ENCODE measurements at regions not wholly inside any gene's neighbourhood (a gene's known extent, or its start where the extent isn't known, plus 50 kb on each side); places are given as distances from the start of the nearest gene placed in this dataset.

DNA sequence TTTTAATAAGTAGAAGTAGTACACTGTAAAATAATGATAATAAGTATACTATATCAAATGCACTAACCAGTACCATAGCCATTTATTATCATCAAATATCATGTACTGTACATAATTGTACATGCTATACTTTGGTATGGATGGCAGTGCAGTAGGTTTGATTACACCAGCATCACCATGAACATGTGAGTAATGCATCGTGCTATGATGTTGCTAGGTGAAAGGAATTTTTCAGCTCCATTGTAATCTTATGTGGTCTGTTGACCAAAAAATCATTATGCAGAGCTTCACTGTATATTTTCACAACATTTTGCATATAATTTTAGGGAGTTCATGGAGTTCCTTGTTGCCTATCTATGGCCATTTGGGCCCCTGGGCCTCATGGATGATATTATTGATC is 72.2 kb upstream of the HMHB1 start:
- Mint-ChIP-seq H3K36me3 (ENCODE audit: low read depth) (no peaks in the 10 kb centered on the region), H3K27ac (no peak overlapping the region), H3K4me1 (ENCODE audit: low read depth) (peaks cover 7% of the 10 kb centered on the region), H3K4me3 (no peak overlapping the region), H3K27me3 (no peaks in the 10 kb centered on the region), H3K9me3 (no peaks in the 10 kb centered on the region)
- DNase-seq = no peak

GRCh38 chr5:143738417-143739401 is 73.3 kb upstream of the HMHB1 start:
- H3K27ac Mint-ChIP-seq = no peak overlapping the region
- no peak for DNase-seq
- peaks cover 7% of the 10 kb centered on the region for H3K4me1 Mint-ChIP-seq (ENCODE audit: low read depth)
- H3K27me3 Mint-ChIP-seq = peaks cover 2% of the 10 kb centered on the region
- no peaks in the 10 kb centered on the region for H3K9me3 Mint-ChIP-seq
- H3K4me3 Mint-ChIP-seq = no peak overlapping the region
- H3K36me3 Mint-ChIP-seq (ENCODE audit: low read depth) = no peaks in the 10 kb centered on the region

DNA sequence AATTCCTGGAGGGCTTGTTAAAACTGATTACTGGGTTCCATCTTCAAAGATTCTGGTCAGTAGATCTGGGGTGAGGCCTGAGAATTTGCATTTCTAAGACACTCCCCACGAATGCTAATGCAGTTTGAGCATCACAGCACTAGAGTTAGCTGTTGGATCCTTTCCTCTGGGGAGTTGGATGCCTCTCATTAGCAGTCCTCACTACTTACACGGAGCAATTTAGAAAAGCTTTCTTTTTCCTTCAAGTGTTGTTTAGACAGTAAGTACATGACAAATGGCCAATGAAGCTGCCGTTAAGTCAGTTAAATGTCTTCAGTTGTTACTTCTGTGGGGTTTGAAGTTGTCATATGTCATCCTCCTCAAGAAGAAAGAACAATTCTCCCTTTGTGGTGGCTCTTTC is 74.9 kb upstream of the HMHB1 start:
- peaks cover 7% of the 10 kb centered on the region for H3K4me1 Mint-ChIP-seq (ENCODE audit: low read depth)
- H3K27ac Mint-ChIP-seq = no peak overlapping the region
- H3K4me3 Mint-ChIP-seq = no peak overlapping the region
- DNase-seq = no peak
- no peaks in the 10 kb centered on the region for H3K9me3 Mint-ChIP-seq
- no peaks in the 10 kb centered on the region for H3K36me3 Mint-ChIP-seq (ENCODE audit: low read depth)
- peaks cover 2% of the 10 kb centered on the region for H3K27me3 Mint-ChIP-seq

DNA sequence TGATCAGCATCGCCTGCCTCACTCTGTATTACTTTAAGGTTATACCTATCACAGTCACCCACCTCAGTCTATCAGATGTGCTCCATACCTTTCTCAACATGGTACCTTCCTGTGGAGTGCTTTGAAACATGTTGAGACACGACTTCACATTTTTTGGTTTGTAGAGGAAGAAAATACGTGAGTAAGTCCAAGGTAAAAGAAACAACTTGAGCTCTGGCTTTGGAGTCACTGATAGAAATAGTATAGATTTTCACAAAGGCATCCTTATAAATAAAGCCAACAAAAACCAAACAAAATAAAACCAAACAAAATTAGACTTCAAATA is 77.5 kb upstream of the HMHB1 start:
- Mint-ChIP-seq H3K27ac (no peak overlapping the region), H3K4me1 (ENCODE audit: low read depth) (no peaks in the 10 kb centered on the region), H3K9me3 (no peaks in the 10 kb centered on the region), H3K4me3 (no peak overlapping the region), H3K36me3 (ENCODE audit: low read depth) (no peaks in the 10 kb centered on the region), H3K27me3 (peaks cover 5% of the 10 kb centered on the region)
- no peak for DNase-seq

DNA sequence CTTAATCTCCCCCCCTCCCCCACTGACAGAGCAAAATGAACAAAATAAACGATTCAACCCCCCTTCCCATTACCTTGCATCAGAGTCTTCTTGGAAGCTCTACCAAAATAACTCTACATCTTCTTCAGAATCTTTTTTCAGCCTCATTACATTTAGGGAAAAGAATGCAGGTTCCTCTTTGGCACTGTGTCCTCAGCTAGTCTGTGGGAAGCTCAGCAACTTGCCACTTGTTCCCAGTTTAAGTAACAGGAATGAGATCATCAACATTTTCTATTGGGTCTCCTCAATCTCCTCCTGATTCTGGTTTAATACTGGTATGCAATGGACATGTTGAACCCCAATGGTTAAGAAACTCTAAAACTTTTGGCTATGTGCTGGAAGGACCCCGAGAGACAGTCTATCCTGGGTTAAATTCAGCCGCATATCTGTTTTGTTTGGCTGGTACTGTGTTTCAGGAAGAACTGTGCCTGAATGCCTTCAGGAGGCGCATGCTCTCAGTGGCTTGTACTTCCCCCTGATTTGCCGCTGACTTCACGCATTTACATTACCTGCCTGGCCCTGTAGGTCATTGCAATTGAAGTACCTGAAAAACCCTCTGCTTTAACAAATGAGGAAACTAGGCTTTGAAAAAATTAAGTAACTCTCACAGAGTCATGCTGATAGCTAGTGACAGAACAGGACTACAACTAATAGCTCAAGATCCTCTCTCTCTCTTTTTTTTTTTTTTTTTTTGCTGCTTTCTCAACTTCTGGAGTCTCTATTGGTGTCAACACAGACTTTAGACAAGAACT is 78.1 kb upstream of the HMHB1 start:
- no peaks in the 10 kb centered on the region for H3K36me3 Mint-ChIP-seq (ENCODE audit: low read depth)

DNA sequence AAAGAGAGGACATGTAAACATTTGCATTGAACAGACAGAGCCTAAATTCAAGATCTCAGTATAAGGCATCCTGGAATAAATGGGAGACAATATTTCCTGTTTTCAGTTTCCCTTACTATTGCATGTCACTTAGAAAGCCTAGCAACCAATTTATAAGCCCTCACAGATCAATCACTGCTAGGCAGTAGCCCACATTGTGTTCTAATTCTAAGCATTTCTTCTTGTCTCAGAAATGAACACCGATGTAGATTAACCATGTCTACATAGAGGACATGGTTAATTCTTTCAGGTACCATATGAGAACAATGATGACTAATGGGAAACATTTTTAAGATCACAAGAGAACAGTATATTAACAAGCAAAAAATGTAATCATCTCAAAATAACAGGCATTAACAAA is 79.6 kb upstream of the HMHB1 start:
- Mint-ChIP-seq H3K27me3 (peaks cover 8% of the 10 kb centered on the region), H3K27ac (no peak overlapping the region), H3K4me3 (no peak overlapping the region), H3K9me3 (no peaks in the 10 kb centered on the region), H3K36me3 (ENCODE audit: low read depth) (no peaks in the 10 kb centered on the region), H3K4me1 (ENCODE audit: low read depth) (no peaks in the 10 kb centered on the region)
- DNase-seq = no peak

More for the DNA sequence above, 78.1 kb upstream of the HMHB1 start:
- Mint-ChIP-seq H3K9me3 (no peaks in the 10 kb centered on the region), H3K27me3 (peaks cover 8% of the 10 kb centered on the region), H3K4me3 (no peak overlapping the region), H3K27ac (no peak overlapping the region), H3K4me1 (ENCODE audit: low read depth) (no peaks in the 10 kb centered on the region)
- DNase-seq = no peak

DNA sequence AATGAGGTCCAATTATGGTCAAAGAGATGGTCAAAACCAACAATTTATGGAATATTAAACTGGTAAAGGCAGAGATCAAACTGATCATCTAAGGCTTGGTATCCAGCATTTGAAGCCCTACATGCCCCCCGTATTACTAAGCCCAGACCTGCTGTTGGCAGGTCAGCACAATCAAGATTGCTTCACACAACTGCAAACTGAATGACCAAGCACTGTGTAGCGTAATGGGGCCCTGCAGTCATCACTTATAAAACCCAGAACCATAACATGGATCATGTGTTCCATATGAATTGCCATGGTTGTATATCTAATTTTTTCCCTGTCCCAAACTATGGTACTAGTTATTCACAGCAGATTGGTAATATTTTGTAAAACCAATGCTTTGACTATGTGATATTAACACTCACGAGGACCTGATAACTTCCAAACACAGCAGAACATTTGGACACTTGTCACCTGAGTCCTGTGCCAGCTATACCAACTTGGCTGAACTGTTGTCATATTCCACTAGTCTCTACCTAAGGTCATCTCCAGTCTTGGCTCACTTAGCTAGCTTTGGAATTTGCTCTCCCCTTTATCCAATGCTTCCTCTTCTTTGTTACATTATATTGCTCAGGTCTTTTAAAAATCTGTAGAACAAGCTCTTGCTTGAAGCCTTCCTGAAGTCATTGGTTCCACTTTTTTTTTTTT is 81.7 kb upstream of the HMHB1 start:
- Mint-ChIP-seq H3K9me3 (peaks cover 5% of the 10 kb centered on the region), H3K27ac (no peak overlapping the region), H3K4me1 (ENCODE audit: low read depth) (no peaks in the 10 kb centered on the region), H3K4me3 (no peak overlapping the region), H3K27me3 (peaks cover 12% of the 10 kb centered on the region), H3K36me3 (ENCODE audit: low read depth) (no peaks in the 10 kb centered on the region)
- no peak for DNase-seq

DNA sequence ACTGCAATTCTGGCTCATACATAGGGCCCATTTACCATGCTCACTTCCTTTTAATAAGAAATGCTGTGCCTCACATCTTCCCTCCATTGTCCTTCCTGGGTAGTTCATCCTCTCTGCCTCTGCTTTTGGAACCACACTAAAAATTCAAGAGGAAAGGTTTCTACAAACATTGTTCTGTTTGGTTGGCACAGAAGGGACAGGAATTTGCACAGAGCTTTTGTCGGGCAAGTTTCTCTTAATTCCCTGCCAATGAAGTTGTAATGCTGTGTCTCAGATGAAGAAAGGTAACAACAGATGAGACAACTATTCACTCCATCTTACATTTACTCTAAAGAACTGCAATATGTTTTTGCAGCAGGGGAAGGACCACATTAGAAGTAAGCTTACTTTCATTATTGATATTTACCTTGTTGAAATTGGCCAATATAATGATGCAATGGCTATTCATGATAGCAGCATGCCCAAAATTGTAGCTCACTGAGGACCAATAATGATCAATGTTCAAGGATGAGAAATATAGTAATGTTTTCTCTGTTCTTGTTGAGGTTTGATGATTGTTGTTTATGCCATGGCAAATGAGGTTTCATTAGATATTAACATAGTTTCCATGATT is 82.5 kb upstream of the HMHB1 start:
- Mint-ChIP-seq H3K4me3 (no peak overlapping the region), H3K4me1 (ENCODE audit: low read depth) (no peaks in the 10 kb centered on the region), H3K27ac (no peak overlapping the region), H3K36me3 (ENCODE audit: low read depth) (peaks cover 6% of the 10 kb centered on the region), H3K9me3 (peaks cover 11% of the 10 kb centered on the region), H3K27me3 (peaks cover 18% of the 10 kb centered on the region)
- DNase-seq = no peak

DNA sequence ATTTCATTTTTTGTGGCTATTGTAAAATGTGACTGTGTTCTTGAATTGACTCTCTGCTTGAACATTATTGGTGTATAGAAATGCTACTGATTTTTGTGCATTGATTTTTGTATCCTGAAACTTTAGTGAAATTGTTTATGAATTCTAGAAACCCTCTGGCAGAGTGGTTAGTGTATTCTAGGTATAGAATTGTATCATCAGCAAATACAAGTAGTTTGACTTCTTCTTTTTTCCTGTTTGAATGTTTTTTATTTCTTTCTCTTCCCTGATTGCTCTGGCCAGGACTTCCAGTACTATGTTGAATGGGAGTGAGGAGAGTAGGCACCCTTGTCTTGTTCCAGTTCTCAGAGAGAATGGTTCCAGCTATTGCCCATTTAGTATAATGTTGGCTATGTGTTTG is 88.8 kb upstream of the HMHB1 start:
- no peaks in the 10 kb centered on the region for H3K4me1 Mint-ChIP-seq (ENCODE audit: low read depth)
- H3K27ac Mint-ChIP-seq = no peak overlapping the region
- DNase-seq = no peak
- H3K9me3 Mint-ChIP-seq = peaks cover 24% of the 10 kb centered on the region
- no peak overlapping the region for H3K4me3 Mint-ChIP-seq
- H3K36me3 Mint-ChIP-seq (ENCODE audit: low read depth) = peaks cover 6% of the 10 kb centered on the region
- H3K27me3 Mint-ChIP-seq = peaks cover 12% of the 10 kb centered on the region

GRCh38 chr5:143721925-143722324 is 90.0 kb upstream of the HMHB1 start:
- peaks cover 24% of the 10 kb centered on the region for H3K9me3 Mint-ChIP-seq
- H3K4me3 Mint-ChIP-seq = no peak overlapping the region
- peaks cover 12% of the 10 kb centered on the region for H3K27me3 Mint-ChIP-seq
- no peaks in the 10 kb centered on the region for H3K4me1 Mint-ChIP-seq (ENCODE audit: low read depth)
- DNase-seq = no peak
- peaks cover 6% of the 10 kb centered on the region for H3K36me3 Mint-ChIP-seq (ENCODE audit: low read depth)
- H3K27ac Mint-ChIP-seq = no peak overlapping the region

DNA sequence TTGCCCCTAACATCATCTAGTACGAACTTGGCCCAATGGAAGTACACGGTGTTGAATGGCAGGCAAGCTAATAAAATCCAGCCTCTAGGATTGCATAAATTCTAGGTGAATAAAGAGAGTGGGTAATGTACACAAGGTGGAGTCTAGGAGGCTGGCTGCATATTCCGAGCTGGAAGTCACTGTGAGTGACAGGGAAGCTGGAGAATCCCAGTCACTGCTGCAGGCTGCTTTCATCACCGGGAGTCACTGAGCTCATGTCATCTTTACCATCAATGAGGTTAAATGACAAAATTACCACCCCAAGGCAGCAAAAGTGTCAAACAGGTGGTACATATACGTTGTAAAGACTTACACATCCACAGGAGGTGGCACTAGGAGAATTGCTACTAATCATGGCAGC is 91.3 kb upstream of the HMHB1 start:
- H3K4me3 Mint-ChIP-seq = no peak overlapping the region
- H3K27ac Mint-ChIP-seq = no peak overlapping the region
- H3K4me1 Mint-ChIP-seq (ENCODE audit: low read depth) = no peaks in the 10 kb centered on the region
- H3K27me3 Mint-ChIP-seq = peaks cover 11% of the 10 kb centered on the region
- peaks cover 21% of the 10 kb centered on the region for H3K9me3 Mint-ChIP-seq
- peaks cover 6% of the 10 kb centered on the region for H3K36me3 Mint-ChIP-seq (ENCODE audit: low read depth)
- no peak for DNase-seq

DNA sequence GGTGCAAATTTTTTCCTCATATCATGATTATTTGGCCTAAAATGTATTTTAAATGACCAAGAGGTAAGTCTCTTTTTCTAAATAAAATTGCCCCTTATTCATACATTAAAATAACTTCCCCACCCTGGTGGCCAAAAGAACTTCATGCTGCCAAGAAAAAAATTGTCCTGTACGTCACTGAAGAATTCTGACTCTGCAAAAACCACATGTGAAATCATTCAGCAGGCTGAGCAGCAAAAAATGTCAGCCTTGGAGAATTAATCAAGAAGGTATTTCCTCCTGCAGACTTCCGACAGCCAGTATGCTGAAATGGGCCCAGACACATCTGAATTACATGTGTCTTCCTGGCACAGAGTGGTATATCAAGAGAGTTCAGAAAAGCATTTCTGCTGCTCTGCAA is 94.6 kb upstream of the HMHB1 start:
- H3K27me3 Mint-ChIP-seq = no peaks in the 10 kb centered on the region
- DNase-seq = no peak
- no peaks in the 10 kb centered on the region for H3K9me3 Mint-ChIP-seq
- no peaks in the 10 kb centered on the region for H3K36me3 Mint-ChIP-seq (ENCODE audit: low read depth)
- H3K4me1 Mint-ChIP-seq (ENCODE audit: low read depth) = no peaks in the 10 kb centered on the region
- no peak overlapping the region for H3K4me3 Mint-ChIP-seq
- no peak overlapping the region for H3K27ac Mint-ChIP-seq

- H3K27me3 Mint-ChIP-seq = no peaks in the 10 kb centered on the region
- no peak for DNase-seq
- no peaks in the 10 kb centered on the region for H3K36me3 Mint-ChIP-seq (ENCODE audit: low read depth)
- no peaks in the 10 kb centered on the region for H3K9me3 Mint-ChIP-seq
- no peak overlapping the region for H3K4me3 Mint-ChIP-seq
- H3K27ac Mint-ChIP-seq = no peak overlapping the region
- no peaks in the 10 kb centered on the region for H3K4me1 Mint-ChIP-seq (ENCODE audit: low read depth)
Observed at GRCh38 chr5:143716881-143717280, 95.1 kb upstream of the HMHB1 start.

DNA sequence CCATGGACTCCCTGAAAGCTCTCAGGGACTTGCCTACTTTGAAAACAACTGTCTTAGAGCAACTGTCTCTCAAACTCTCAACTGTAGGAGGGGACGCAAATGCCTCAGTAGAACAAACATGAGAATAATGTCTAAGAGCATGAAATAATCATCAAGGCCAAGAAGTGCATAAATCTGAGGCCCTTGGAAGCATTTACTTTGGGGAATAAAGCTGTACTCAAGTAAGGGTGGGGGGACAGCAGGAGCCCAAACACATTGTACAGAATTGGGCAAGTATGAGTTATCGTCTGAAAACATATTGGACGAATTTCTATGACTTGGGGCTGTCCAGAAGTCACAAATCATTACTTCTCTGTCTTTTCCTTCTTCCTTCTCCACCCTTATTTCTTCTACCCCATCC is 96.3 kb upstream of the HMHB1 start:
- Mint-ChIP-seq H3K4me3 (no peak overlapping the region), H3K36me3 (ENCODE audit: low read depth) (no peaks in the 10 kb centered on the region), H3K27me3 (no peaks in the 10 kb centered on the region), H3K4me1 (ENCODE audit: low read depth) (no peaks in the 10 kb centered on the region), H3K27ac (no peak overlapping the region), H3K9me3 (no peaks in the 10 kb centered on the region)
- no peak for DNase-seq

Data from activated T-cell treated with anti-CD3 and anti-CD28 coated beads, Interleukin-2, amount 50 U/mL, for 24 hours (primary cell).